Motor neuron (in vitro differentiated cells): ENCODE measurements at regions not wholly inside any gene's neighbourhood (a gene's known extent, or its start where the extent isn't known, plus 50 kb on each side); places are given as distances from the start of the nearest gene placed in this dataset.
A peak's percentile ranks its signal among the peaks of the same experiment; 100 is the strongest.

ENCODE experiments used
- ATAC-seq, 8 experiments: fragments of 200-7000 bp; cut with Tn5 transposase; replicated peaks in 6 of 8; 2 replicates each; pipeline ENCODE4 v1.8.0; 2021; ENCODE audit warnings: mild to moderate bottlenecking in 8 of 8, moderate library complexity in 8 of 8
- H3K27ac ChIP-seq, 2 donors: fragments of 250-450 bp; sonication (Bioruptor Pico); 2 replicates each; pipeline ENCODE4 v1.9.0; 2021; ENCODE audit warnings: antibody characterized with exemption in 2 of 2, mild to moderate bottlenecking in 2 of 2, moderate library complexity in 1 of 2
- H3K4me1 ChIP-seq, 2 donors: fragments of 250-450 bp; sonication (Bioruptor Pico); replicated peaks in 1 of 2; 2 replicates each; pipeline ENCODE4 v1.6.1; 2021; ENCODE audit warnings: antibody characterized with exemption in 2 of 2, mild to moderate bottlenecking in 2 of 2, moderate library complexity in 1 of 2
- H3K4me3 ChIP-seq, 5 donors: fragments of 250-450 bp; sonication (Bioruptor Pico); 2 replicates each; pipeline ENCODE4 v1.9.0; 2021; ENCODE audit warnings: antibody characterized with exemption in 5 of 5, mild to moderate bottlenecking in 5 of 5, moderate library complexity in 4 of 5
- WGBS, 10 experiments: fragments of 450-650 bp; shearing (Covaris generic); methylation state at CpG; one replicate each; pipeline ENCODE4 v1.0.0; 2022; 5-methylcytosine and 5-hydroxymethylcytosine counted together
- in situ Hi-C, 9 experiments: fragments of 400-800 bp; cut with MboI; loops; one replicate each; pipeline ENCODE4 v1.15.0; 2021; ENCODE audit warnings: low sequenced_read_pairs in 9 of 9, low pct_unique_long_range_greater_than_20kb in 2 of 9; ENCODE audit not compliant: unreplicated experiment in 9 of 9

GRCh38 chr5:126707080-126707479 is 69.9 kb upstream of the LMNB1 start:
- no peak for ATAC-seq
- no peak overlapping the region for H3K27ac ChIP-seq

DNA sequence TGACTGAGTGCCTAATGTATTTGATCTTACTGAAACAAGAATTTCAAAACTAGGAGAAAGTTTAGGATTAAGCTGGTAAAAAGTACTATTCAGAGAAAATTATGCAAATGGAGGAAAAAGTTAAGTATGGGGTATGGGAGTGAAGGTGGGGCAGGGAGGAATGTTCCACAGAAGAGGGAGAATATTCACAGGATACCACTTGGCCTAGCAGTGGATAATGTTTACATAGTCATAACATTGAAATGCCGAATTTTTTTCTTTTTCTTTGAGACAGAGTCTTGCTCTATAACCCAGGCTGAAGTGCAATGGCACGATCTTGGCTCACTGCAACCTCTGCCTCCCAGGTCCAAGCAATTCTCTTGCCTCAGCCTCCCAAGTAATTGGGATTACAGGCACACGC is 61.2 kb upstream of the LMNB1 start:
- in situ Hi-C loops, result no loop called here
- Histone ChIP-seq H3K27ac (no peak overlapping the region), H3K4me3 (no peak overlapping the region), H3K4me1 (no peaks in the 10 kb centered on the region)
- peak in 3 of 8 experiments; percentile 44 to 83 (median 67) for ATAC-seq
- 0 to 95% (median 60%) methylated on average over 1 to 3 of the region's 3 CpGs; no CpG with 5 or more reads in 3 of the 10 experiments for WGBS, 10 experiments

More at GRCh38 chr5:126707080-126707479, 69.9 kb upstream of the LMNB1 start:
- Histone ChIP-seq H3K4me3 (no peak overlapping the region), H3K4me1 (no peaks in the 10 kb centered on the region)
- WGBS, 10 experiments, result 100% methylated on average over 1 of the region's 1 CpG; no CpG with 5 or more reads in 9 of the 10 experiments
- in situ Hi-C loops, result no loop called here

DNA sequence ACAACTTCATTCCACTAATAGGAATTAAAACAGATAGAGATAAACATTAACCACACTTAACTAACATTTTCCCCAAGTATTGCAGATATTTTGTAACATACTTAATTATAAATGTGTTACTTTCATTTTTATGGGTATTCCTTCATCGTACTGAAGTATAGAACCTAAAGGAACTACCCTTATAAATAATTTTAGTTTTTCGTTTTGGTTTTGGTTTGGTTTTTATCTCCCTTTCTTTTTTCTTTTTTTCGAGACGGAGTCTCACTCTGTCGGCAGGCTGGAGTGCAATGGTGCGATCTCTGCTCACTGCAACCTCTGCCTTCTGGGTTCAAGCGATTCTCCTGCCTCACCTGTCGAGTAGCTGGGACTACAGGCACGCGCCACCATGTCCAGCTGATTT is 60.1 kb upstream of the LMNB1 start:
- WGBS, 10 experiments, result 70 to 100% (median 89%) methylated on average over 4 to 10 of the region's 10 CpGs; no CpG with 5 or more reads in 2 of the 10 experiments
- ATAC-seq, result no peak
- Histone ChIP-seq H3K4me1 (no peaks in the 10 kb centered on the region), H3K27ac (no peak overlapping the region), H3K4me3 (no peak overlapping the region)
- in situ Hi-C loops, result no loop called here

GRCh38 chr5:126718236-126718868 is 58.6 kb upstream of the LMNB1 start:
- Histone ChIP-seq H3K27ac (no peak overlapping the region), H3K4me1 (no peaks in the 10 kb centered on the region), H3K4me3 (no peak overlapping the region)
- WGBS, 10 experiments, result 20 to 86% (median 50%) methylated on average over 1 to 10 of the region's 10 CpGs; no CpG with 5 or more reads in 2 of the 10 experiments
- in situ Hi-C loops, result no loop called here
- ATAC-seq, result no peak

DNA sequence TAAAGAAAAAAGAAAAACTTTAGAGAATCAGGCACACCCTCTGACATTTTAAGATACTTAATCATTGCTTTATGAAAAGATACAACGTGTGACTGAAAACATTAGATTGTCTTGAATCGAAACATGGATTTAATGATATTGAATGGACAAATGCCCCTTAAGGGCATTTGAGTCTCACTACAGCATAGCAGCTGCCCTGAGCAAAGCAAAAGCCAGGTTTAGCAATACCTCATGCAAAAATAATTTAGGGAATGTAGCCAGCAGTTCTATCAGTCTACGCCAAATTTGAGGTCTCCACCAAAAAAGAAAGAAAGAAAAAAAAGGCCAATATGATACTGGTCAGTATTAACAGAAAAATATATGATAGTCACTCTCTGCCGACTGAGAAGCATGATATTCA is 56.6 kb upstream of the LMNB1 start:
- ATAC-seq, result no peak
- in situ Hi-C loops, result no loop called here
- 41 to 100% (median 74%) methylated on average over 1 to 4 of the region's 4 CpGs; no CpG with 5 or more reads in 1 of the 10 experiments for WGBS, 10 experiments
- Histone ChIP-seq H3K4me1 (no peaks in the 10 kb centered on the region), H3K27ac (no peak overlapping the region), H3K4me3 (no peak overlapping the region)

- peak in 1 of 8 experiments; percentile 65 for ATAC-seq
- 11 to 80% (median 67%) methylated on average over 1 to 2 of the region's 2 CpGs; no CpG with 5 or more reads in 4 of the 10 experiments for WGBS, 10 experiments
- H3K27ac ChIP-seq, result no peak overlapping the region
- in situ Hi-C loops, result no loop called here
- H3K4me3 ChIP-seq, result no peak overlapping the region
- no peaks in the 10 kb centered on the region for H3K4me1 ChIP-seq
These were observed 53.3 kb upstream of the LMNB1 start for GRCh38 chr5:126723643-126724042.
